GM21367 (cell line): ENCODE measurements at regions not wholly inside any gene's neighbourhood (a gene's known extent, or its start where the extent isn't known, plus 50 kb on each side); places are given as distances from the start of the nearest gene placed in this dataset.

Source experiments
- ATAC-seq: cut with Tn5 transposase; IDR thresholded peaks from one replicate; pipeline ENCODE4 v1.9.1; 2021; ENCODE audit not compliant: unreplicated experiment

GRCh38 chr1:157194731-157195520 is 56.7 kb upstream of the ETV3 start:
- no peak for ATAC-seq

GRCh38 chr1:157193702-157194391 is 55.7 kb upstream of the ETV3 start:
- ATAC-seq, result no peak

GRCh38 chr1:157193219-157193618 is 55.0 kb upstream of the ETV3 start:
- no peak for ATAC-seq

- ATAC-seq, result no peak
These were observed 52.1 kb upstream of the ETV3 start for GRCh38 chr1:157189986-157190982.

- no peak for ATAC-seq
These were observed 50.9 kb upstream of the ETV3 start for GRCh38 chr1:157189096-157189495.
